Muscle layer of duodenum (tissue), 2 donors: ENCODE measurements at regions not wholly inside any gene's neighbourhood (a gene's known extent, or its start where the extent isn't known, plus 50 kb on each side); places are given as distances from the start of the nearest gene placed in this dataset.

Experiments used
- H3K27ac ChIP-seq: one replicate; pipeline ENCODE4 v1.7.0; 2013; ENCODE audit warnings: mild to moderate bottlenecking, low read length
- H3K27me3 ChIP-seq: one replicate; pipeline ENCODE4 v1.7.0; 2013; ENCODE audit warnings: low read depth, mild to moderate bottlenecking, control low read depth, low read length
- H3K36me3 ChIP-seq, 2 donors: one replicate each; pipeline ENCODE4 v1.7.0; 2013; ENCODE audit warnings: low read length in 2 of 2, control low read depth in 1 of 2, mild to moderate bottlenecking in 1 of 2; ENCODE audit not compliant: insufficient read depth in 2 of 2, control insufficient read depth in 1 of 2
- H3K4me1 ChIP-seq, 2 donors: one replicate each; pipeline ENCODE4 v1.7.0; 2013; ENCODE audit warnings: low read length in 2 of 2, mild to moderate bottlenecking in 2 of 2, control low read depth in 1 of 2, moderate library complexity in 1 of 2; ENCODE audit not compliant: insufficient read depth in 2 of 2, control insufficient read depth in 1 of 2
- H3K4me3 ChIP-seq, 2 donors: one replicate each; pipeline ENCODE4 v1.7.0; 2013; ENCODE audit warnings: low read length in 2 of 2, low read depth in 1 of 2, mild to moderate bottlenecking in 1 of 2
- H3K9me3 ChIP-seq, 2 donors: one replicate each; pipeline ENCODE4 v1.7.0; 2013; ENCODE audit warnings: low read length in 2 of 2, control low read depth in 1 of 2, mild to moderate bottlenecking in 1 of 2; ENCODE audit not compliant: control insufficient read depth in 1 of 2
- donor health status: healthy.

DNA sequence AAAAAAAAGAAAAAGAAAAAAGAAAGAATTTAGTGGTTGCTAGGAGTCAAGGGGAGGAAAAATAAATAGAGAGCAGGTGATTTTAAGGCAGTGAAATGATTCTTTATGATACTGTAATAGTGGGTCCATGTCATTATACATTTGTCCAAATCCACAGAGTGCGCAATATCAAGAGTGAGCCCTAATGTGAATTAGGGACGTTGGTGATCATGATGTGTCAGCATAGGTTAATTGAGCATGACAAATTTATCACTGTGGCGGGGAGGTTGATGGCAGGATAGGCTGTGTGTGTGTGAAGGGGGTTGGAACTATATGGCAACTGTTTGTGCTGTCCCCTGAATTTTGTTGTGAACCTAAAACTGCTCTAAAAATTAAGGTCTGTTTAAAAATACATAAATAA, 357.8 kb downstream of the ICE1 start:
- Histone ChIP-seq H3K27me3 (no peaks in the 10 kb centered on the region), H3K9me3 (no peaks in the 10 kb centered on the region), H3K4me3 (no peak overlapping the region), H3K36me3 (no peaks in the 10 kb centered on the region), H3K27ac (no peak overlapping the region), H3K4me1 (no peaks in the 10 kb centered on the region)

DNA sequence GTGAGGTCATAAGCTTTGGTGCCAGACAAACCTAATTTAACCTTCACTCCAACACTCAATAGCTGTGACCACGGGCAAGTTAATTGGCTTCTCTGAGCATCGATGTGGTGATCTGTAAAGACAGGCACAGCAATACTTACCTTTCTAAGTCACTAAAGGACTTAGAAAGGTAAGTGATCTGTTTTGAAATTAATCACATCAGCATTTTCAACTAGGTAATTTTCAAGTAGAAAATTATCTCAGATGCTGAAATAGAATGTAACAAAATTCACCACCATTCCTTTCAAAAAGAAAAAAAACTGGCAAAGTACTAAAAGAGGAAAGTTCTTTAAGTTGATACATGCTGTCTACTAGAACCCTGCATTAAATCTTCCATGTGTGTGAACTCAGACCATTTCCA, 354.5 kb downstream of the ICE1 start:
- Histone ChIP-seq H3K4me3 (no peak overlapping the region), H3K4me1 (no peaks in the 10 kb centered on the region), H3K27ac (no peak overlapping the region), H3K36me3 (no peaks in the 10 kb centered on the region), H3K9me3 (no peaks in the 10 kb centered on the region), H3K27me3 (no peaks in the 10 kb centered on the region)

DNA sequence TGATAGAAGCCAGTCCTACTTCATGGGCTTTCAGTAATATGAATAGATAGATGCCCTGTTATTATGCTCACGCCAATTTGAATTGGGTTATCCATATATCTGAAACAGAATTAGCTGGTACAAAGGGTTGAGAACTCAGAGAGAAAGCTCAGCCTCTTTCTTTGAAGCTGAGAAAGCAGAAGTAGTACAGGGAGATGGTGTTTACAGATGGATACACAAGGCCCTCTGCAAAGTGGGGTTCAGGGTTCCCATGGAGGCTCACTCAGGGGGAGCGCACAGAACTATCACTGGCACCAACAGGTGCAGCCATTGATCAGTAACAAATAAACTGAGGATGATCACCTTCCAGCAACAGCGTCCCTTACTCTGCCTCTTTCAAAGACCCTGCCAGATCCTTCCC, 349.7 kb downstream of the ICE1 start:
- H3K4me3 ChIP-seq = no peak overlapping the region

DNA sequence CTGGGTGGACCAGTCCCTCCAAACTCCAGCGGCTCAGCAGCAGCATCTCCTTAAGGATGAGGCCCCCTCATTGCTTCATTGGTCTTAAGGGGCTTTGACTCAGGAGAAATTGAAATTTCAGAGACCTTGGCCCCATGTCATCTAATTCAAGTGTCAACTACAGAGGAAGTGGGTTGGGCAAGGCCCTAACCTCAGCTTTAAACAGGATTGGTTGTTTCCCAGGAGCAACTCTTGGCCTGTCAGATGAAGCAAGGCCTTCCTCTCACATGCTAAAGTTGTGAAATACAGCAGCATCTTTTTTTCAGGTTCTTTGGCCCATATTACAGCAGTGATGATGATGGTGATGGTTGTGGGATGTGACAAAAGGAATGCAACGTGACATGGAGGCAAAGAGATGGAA, 348.3 kb downstream of the ICE1 start:
- H3K9me3 ChIP-seq = no peaks in the 10 kb centered on the region
- no peak overlapping the region for H3K27ac ChIP-seq
- H3K36me3 ChIP-seq = no peaks in the 10 kb centered on the region
- no peaks in the 10 kb centered on the region for H3K27me3 ChIP-seq
- no peaks in the 10 kb centered on the region for H3K4me1 ChIP-seq
- no peak overlapping the region for H3K4me3 ChIP-seq

More for the DNA sequence above, 349.7 kb downstream of the ICE1 start:
- Histone ChIP-seq H3K27me3 (no peaks in the 10 kb centered on the region), H3K9me3 (no peaks in the 10 kb centered on the region), H3K4me1 (no peaks in the 10 kb centered on the region), H3K27ac (no peak overlapping the region), H3K36me3 (no peaks in the 10 kb centered on the region)

DNA sequence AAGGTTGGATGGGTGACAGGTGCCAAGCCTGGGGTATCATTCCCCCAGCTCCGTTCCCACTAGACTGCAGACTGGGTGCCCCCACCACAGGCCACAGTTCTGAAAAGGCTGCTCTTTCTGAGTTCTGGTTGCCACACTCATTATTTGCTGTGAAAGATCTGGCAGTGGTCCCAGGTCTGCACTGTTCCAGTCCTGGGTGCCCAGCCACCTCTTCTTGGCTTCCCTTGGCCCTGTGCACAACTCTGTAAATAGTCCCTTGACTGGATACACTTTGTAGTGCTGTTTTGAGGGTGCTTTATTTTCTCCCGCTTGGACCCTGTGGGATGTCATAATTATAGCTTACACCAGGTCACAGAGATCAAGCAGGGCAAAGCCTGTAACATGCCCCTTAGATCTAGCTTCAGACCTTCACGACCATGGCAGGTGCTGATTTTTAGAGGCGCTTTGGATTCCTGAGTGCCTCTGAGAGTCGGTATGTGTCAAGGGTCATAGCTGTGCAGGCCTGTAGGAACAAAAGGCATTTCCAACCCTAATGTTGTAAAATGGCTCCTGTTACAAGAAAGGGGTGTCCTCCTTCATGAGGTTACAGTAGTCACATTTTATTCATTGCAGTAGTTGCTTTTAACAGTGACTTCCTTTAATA, 344.9 kb downstream of the ICE1 start:
- Histone ChIP-seq H3K36me3 (no peaks in the 10 kb centered on the region), H3K4me3 (no peak overlapping the region), H3K4me1 (no peaks in the 10 kb centered on the region), H3K9me3 (no peaks in the 10 kb centered on the region), H3K27me3 (no peaks in the 10 kb centered on the region), H3K27ac (no peak overlapping the region)

DNA sequence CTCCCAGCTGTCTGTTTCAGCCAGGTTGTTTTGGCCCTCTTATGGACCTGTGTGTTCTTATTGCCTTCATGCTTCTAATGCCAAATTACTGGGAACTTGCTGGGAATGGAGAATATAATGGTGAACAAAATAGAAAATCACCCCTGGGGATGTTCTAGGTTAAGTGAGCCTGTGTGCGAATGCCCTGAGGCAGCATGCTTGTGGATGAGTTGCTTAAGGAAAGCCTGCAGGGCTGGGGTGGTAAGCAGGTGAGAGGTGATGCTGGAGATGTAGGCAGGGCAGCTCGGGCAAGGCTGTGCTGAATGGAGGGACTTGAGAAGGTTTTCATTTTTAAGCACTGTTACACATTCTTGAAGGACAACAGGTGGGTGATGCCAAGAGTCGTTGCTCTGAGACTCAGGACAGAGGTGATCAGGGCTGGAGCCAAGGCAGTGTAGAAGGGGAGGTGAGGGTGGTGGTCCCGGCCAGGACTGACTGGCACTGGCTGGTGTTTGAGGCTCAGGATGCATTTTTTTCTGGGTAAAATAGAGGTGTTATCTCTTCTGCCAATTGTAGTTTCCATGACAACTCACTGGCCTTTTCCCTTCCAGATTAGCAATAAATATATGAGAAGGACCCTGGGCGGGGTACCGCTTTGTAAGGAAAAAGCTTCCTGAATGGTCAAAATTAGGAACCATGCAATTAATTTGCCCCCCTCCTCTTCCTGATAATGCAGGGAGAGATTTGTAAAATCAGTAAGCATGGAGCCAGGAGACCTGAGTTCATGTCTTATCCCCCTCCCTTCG, 342.8 kb downstream of the ICE1 start:
- no peaks in the 10 kb centered on the region for H3K36me3 ChIP-seq
- peaks cover 0 to 3% of the 10 kb centered on the region in 2 donors for H3K9me3 ChIP-seq
- no peak overlapping the region for H3K4me3 ChIP-seq

DNA sequence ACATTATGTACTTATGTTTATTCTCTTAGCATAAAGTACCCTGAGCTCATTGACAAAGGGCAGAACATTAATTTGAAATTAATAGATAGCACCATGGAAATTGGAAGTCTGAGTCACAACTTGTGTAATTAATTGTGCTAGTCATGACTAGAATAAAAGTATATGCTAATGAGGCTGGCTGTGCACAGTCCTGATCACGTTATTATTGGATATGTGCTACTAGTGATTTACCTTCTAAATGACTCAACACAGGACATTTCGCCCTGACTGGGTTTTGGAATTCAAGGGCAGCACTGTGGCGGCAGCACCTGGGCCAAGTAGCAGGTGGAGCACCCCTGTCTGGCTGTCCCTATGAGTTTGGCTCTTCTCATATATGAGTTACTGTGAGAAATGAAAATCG, 341.8 kb downstream of the ICE1 start:
- no peak overlapping the region for H3K27ac ChIP-seq
- no peaks in the 10 kb centered on the region for H3K27me3 ChIP-seq
- no peaks in the 10 kb centered on the region for H3K36me3 ChIP-seq
- H3K9me3 ChIP-seq = peaks cover 0 to 4% of the 10 kb centered on the region in 2 donors
- H3K4me3 ChIP-seq = no peak overlapping the region
- no peaks in the 10 kb centered on the region for H3K4me1 ChIP-seq

More for the DNA sequence above, 342.8 kb downstream of the ICE1 start:
- Histone ChIP-seq H3K27ac (no peak overlapping the region), H3K27me3 (no peaks in the 10 kb centered on the region), H3K4me1 (no peaks in the 10 kb centered on the region)

DNA sequence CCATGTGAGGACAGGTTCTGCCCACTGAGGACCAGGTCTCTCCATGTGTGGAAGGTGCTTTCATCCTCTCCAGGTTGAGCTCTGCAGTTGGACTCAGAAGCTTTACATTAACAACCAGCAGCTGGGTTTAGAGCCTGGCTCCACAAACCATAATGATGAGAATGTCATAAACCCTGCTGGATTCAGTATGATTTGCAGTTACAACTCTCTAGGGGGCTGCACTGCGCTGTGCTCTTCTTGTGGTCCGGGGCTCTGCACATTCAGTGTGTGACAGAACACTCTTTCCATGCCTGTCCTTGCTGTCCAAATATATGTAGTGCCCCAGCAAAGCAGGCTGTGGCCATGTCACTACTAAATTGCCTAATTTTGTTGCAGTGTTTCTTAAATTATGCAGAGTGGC, 334.3 kb downstream of the ICE1 start:
- Histone ChIP-seq H3K9me3 (peaks cover 0 to 4% of the 10 kb centered on the region in 2 donors), H3K4me1 (no peaks in the 10 kb centered on the region), H3K4me3 (no peak overlapping the region)

DNA sequence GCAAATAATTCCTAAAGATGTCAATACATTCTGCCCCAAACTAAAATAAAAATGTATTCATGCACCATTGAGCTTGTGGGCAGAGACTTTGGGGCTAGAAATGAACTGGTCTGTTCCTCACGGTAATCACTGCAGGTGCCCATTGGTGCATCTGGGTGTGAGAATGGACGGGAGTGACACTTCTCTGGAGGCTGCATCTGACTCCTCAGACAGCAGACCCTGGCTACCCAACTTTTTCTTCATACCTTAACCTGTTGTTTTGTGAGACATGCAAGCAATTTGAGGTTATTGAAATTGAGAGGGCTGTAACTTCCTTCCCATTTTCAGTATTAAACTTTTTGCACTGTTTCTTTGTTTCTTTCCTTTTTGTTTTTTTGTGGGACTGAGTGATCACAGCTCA, 333.4 kb downstream of the ICE1 start:
- H3K4me3 ChIP-seq = no peak overlapping the region
- H3K27me3 ChIP-seq = no peaks in the 10 kb centered on the region
- H3K36me3 ChIP-seq = no peaks in the 10 kb centered on the region
- H3K9me3 ChIP-seq = peaks cover 0 to 4% of the 10 kb centered on the region in 2 donors
- no peaks in the 10 kb centered on the region for H3K4me1 ChIP-seq
- no peak overlapping the region for H3K27ac ChIP-seq

More for the DNA sequence above, 334.3 kb downstream of the ICE1 start:
- no peaks in the 10 kb centered on the region for H3K36me3 ChIP-seq
- no peak overlapping the region for H3K27ac ChIP-seq
- no peaks in the 10 kb centered on the region for H3K27me3 ChIP-seq

DNA sequence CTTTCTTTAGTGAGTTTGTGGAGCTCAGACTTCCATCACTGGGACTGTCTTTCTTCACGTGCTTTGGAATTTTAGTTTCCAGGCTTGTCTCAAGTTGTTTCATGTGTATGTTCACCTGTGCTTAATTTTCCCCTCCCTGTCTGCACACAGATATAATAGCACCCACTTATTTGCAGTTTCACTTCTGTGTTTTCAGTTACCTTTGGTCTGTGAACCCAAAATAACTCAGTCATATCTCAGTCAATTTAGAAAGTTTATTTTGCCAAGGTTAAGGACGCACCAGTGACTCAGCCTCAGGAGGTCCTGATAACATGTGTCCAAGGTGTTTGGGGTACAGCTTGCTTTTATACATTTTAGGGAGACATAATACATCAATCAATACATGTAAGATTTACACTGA, 330.4 kb downstream of the ICE1 start:
- Histone ChIP-seq H3K4me1 (no peaks in the 10 kb centered on the region), H3K27me3 (no peaks in the 10 kb centered on the region), H3K36me3 (no peaks in the 10 kb centered on the region), H3K27ac (no peak overlapping the region), H3K4me3 (no peak overlapping the region), H3K9me3 (no peaks in the 10 kb centered on the region)

DNA sequence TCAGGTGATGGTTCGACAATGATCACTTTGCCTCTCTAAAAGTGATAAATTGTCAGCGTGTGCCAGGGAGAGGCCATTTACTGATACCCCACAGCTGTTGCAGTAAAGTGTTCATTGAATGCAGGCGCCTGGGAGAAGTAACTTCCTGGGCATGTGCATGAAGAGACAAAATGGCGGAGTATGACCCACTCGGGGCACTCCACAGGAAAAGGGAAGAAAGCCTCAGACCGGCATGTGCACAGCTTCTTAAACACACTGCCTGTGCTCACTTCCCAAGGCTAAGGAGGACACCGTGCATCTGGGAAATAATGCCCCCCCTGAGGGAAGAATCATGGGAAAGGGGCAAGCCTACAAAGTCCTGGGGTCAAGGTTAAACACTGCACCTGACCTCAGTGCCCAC, 329.5 kb downstream of the ICE1 start:
- H3K4me3 ChIP-seq = no peak overlapping the region

More for the DNA sequence above, 329.5 kb downstream of the ICE1 start:
- no peaks in the 10 kb centered on the region for H3K9me3 ChIP-seq
- no peaks in the 10 kb centered on the region for H3K27me3 ChIP-seq
- no peak overlapping the region for H3K27ac ChIP-seq
- no peaks in the 10 kb centered on the region for H3K36me3 ChIP-seq
- no peaks in the 10 kb centered on the region for H3K4me1 ChIP-seq
